ENCODE measurements at regions not wholly inside any gene's neighbourhood (a gene's known extent, or its start where the extent isn't known, plus 50 kb on each side); places are given as distances from the start of the nearest gene placed in this dataset.
A peak's percentile ranks its signal among the peaks of the same experiment; 100 is the strongest.

DNA sequence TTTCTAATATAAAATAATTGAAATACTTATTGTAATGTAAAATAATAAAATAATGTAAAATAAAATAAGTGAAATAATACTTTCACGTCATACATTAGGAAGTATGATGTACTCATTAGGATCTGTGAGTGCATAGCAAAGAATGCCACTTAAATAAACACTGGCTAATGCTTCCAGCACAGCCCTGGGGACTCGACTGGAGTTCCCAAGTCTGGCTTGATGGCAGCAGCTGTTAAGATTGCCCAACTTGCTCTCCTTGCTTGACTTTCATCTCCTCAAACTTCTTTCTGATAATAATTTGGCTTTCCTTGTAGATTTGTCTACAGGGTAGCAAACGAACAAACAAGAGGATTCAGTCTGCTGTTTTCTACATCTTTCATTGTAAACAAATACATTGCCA is 191.9 kb downstream of the COG6 start (continued):
- TF ChIP-seq AEBP2 (tag by site-specific recombination; IDR thresholded peaks at IDR 0.05; ENCODE audit: borderline replicate concordance) (no peak), BCL11B (tag by site-specific recombination; IDR thresholded peaks at IDR 0.05; ENCODE audit: low read depth) (no peak), ZNF555 (tag by site-specific recombination; conservative IDR thresholded peaks at IDR 0.05) (no peak), ZNF16 (tag by site-specific recombination; IDR thresholded peaks at IDR 0.05; ENCODE audit: low read depth) (no peak), TRIM28 (IDR thresholded peaks at IDR 0.05; ENCODE audit: borderline replicate concordance, low read length) (no peak), ZNF610 (tag by site-specific recombination; IDR thresholded peaks at IDR 0.05; ENCODE audit: borderline replicate concordance) (no peak), ZNF549 (tag by site-specific recombination; IDR thresholded peaks at IDR 0.05) (no peak), ZFHX2 (tag by site-specific recombination; conservative IDR thresholded peaks at IDR 0.05) (no peak), ZNF561 (tag by site-specific recombination; IDR thresholded peaks at IDR 0.05; ENCODE audit: borderline replicate concordance) (no peak)
- TF ChIP-seq, protein P1, sequence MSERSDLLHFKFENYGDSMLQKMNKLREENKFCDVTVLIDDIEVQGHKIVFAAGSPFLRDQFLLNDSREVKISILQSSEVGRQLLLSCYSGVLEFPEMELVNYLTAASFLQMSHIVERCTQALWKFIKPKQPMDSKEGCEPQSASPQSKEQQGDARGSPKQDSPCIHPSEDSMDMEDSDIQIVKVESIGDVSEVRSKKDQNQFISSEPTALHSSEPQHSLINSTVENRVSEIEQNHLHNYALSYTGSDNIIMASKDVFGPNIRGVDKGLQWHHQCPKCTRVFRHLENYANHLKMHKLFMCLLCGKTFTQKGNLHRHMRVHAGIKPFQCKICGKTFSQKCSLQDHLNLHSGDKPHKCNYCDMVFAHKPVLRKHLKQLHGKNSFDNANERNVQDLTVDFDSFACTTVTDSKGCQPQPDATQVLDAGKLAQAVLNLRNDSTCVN (tag by site-specific recombination; optimal IDR thresholded peaks at IDR 0.05): no peak
- TF ChIP-seq, protein P2, sequence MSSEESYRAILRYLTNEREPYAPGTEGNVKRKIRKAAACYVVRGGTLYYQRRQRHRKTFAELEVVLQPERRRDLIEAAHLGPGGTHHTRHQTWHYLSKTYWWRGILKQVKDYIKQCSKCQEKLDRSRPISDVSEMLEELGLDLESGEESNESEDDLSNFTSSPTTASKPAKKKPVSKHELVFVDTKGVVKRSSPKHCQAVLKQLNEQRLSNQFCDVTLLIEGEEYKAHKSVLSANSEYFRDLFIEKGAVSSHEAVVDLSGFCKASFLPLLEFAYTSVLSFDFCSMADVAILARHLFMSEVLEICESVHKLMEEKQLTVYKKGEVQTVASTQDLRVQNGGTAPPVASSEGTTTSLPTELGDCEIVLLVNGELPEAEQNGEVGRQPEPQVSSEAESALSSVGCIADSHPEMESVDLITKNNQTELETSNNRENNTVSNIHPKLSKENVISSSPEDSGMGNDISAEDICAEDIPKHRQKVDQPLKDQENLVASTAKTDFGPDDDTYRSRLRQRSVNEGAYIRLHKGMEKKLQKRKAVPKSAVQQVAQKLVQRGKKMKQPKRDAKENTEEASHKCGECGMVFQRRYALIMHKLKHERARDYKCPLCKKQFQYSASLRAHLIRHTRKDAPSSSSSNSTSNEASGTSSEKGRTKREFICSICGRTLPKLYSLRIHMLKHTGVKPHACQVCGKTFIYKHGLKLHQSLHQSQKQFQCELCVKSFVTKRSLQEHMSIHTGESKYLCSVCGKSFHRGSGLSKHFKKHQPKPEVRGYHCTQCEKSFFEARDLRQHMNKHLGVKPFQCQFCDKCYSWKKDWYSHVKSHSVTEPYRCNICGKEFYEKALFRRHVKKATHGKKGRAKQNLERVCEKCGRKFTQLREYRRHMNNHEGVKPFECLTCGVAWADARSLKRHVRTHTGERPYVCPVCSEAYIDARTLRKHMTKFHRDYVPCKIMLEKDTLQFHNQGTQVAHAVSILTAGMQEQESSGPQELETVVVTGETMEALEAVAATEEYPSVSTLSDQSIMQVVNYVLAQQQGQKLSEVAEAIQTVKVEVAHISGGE (tag by site-specific recombination; conservative IDR thresholded peaks at IDR 0.05; ENCODE audit: low read depth): no peak

DNA sequence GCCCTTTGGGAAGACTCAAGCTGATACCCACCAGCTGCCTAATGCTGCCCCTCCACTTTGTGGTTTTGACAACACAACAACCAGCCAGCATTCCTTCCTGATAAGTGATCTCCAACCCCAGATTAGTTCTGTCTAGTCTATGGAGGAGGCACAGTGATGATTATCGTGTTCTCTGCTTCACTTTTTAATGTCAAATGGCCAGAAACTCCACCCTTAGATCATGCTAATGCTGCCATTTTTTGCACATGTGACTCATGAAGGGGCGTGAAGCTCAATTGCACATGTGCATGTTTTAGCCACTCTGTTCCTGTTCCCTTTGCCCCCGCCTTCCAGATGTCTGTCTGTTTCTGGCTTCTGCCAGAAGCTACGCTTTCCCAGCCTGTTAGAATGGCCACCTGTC is 199.8 kb downstream of the COG6 start:
- H3K4me3 ChIP-seq (ENCODE audit: low read depth, low read length): no peak overlapping the region
- ChIA-PET POLR2A (no interaction called here), CTCF (no interaction called here)
- no peaks in the 10 kb centered on the region for H3K4me1 ChIP-seq (ENCODE audit: control insufficient read depth, insufficient read depth, low read length)
- no peaks in the 10 kb centered on the region for H3K9me3 ChIP-seq (ENCODE audit: control insufficient read depth, insufficient read depth, low read depth, low read length)
- no peak for TF ChIP-seq BCL11B (tag by site-specific recombination; IDR thresholded peaks at IDR 0.05; ENCODE audit: low read depth)
- TF ChIP-seq ZNF350 (tag by site-specific recombination; IDR thresholded peaks at IDR 0.05): no peak
- TF ChIP-seq ZNF549 (tag by site-specific recombination; IDR thresholded peaks at IDR 0.05): 0 out of 2 replicates have a peak, but pooled peaks have one; percentile 13
- no peak for TF ChIP-seq ZBTB17 (tag by site-specific recombination; IDR thresholded peaks at IDR 0.05)
- TF ChIP-seq IKZF3 (tag by site-specific recombination; IDR thresholded peaks at IDR 0.05): no peak
- H3K36me3 ChIP-seq (ENCODE audit: control insufficient read depth in 2 of 2, insufficient read depth in 1 of 2, low read length in 2 of 2): no peaks in the 10 kb centered on the region
- no peak overlapping the region for H3K27ac ChIP-seq (ENCODE audit: extremely low read depth, low read depth, low read length)

GRCh38 chr13:39856714-39857113 is 201.3 kb downstream of the COG6 start:
- ChIA-PET CTCF (no interaction called here), POLR2A (no interaction called here)
- Histone ChIP-seq H3K4me1 (ENCODE audit: control insufficient read depth, insufficient read depth, low read length) (no peaks in the 10 kb centered on the region), H3K27ac (ENCODE audit: extremely low read depth, low read depth, low read length) (no peak overlapping the region), H3K4me3 (ENCODE audit: low read depth, low read length) (no peak overlapping the region), H3K36me3 (ENCODE audit: control insufficient read depth in 2 of 2, insufficient read depth in 1 of 2, low read length in 2 of 2) (no peaks in the 10 kb centered on the region), H3K9me3 (ENCODE audit: control insufficient read depth, insufficient read depth, low read depth, low read length) (no peaks in the 10 kb centered on the region)
- TF ChIP-seq GLIS2 (tag by site-specific recombination; IDR thresholded peaks at IDR 0.05): no peak
- no peak for TF ChIP-seq FEZF1 (tag by site-specific recombination; IDR thresholded peaks at IDR 0.05)
- TF ChIP-seq ZSCAN30 (tag by site-specific recombination; IDR thresholded peaks at IDR 0.05): no peak
- no peak for TF ChIP-seq ZNF701 (tag by site-specific recombination; IDR thresholded peaks at IDR 0.05)
- no peak for TF ChIP-seq ZNF132 (tag by site-specific recombination; IDR thresholded peaks at IDR 0.05; ENCODE audit: borderline replicate concordance)
- TF ChIP-seq ZFP37 (tag by site-specific recombination; IDR thresholded peaks at IDR 0.05): no peak
- no peak for TF ChIP-seq ZNF521 (tag by site-specific recombination; IDR thresholded peaks at IDR 0.05)
- TF ChIP-seq ZNF280C (tag by site-specific recombination; IDR thresholded peaks at IDR 0.05): no peak
- no peak for TF ChIP-seq ZNF133 (tag by site-specific recombination; IDR thresholded peaks at IDR 0.05)
- TF ChIP-seq ZNF48 (tag by site-specific recombination; IDR thresholded peaks at IDR 0.05): no peak
- TF ChIP-seq ZNF112 (tag by site-specific recombination; IDR thresholded peaks at IDR 0.05): no peak
- TF ChIP-seq ZNF530 (tag by site-specific recombination; IDR thresholded peaks at IDR 0.05; ENCODE audit: low read depth): no peak
